ENCODE measurements at regions not wholly inside any gene's neighbourhood (a gene's known extent, or its start where the extent isn't known, plus 50 kb on each side); places are given as distances from the start of the nearest gene placed in this dataset.
"Not testable (repeated sequence)": the region's sequence is repeated elsewhere in the genome, so short reads cannot be mapped to it uniquely, and the experiment has no call there.

DNA sequence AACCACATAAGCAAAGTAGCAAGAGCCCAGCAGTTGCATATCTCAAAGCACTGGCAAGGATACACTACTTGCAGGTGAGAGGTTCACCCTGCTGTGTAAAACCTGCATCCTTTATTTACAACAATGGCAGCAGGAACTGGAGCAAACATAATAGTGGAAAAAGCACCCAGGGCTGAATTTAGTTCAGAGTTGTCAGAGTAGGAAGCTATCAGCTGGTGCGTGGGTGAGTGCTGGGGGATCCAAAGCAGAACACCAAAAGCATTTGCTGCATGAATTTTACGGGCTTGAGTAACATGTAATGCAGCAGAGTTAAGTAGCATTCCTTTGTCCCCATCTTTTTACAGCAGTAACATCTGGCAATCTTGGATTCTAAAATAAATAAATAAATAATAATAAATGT is 73.5 kb upstream of the SRD5A2 start:
- Histone ChIP-seq H3K27me3 (no peaks in the 10 kb centered on the region), H3K4me3 (no peak overlapping the region), H3K4me1 (no peaks in the 10 kb centered on the region), H3K9me3 (no peaks in the 10 kb centered on the region), H3K27ac (no peak overlapping the region), H3K36me3 (no peaks in the 10 kb centered on the region)
- DNase-seq (no peak), ATAC-seq (no peak)
- in situ Hi-C loops (cut with MboI; ENCODE audit: low sequenced_read_pairs in 4 of 4) (no loop called here), intact Hi-C loops (cut with DNase I; ENCODE audit: low total_unique reads) (no loop called here)
- no peak for TF ChIP-seq POLR2A (IDR thresholded peaks at IDR 0.05)
- TF ChIP-seq, protein P1, sequence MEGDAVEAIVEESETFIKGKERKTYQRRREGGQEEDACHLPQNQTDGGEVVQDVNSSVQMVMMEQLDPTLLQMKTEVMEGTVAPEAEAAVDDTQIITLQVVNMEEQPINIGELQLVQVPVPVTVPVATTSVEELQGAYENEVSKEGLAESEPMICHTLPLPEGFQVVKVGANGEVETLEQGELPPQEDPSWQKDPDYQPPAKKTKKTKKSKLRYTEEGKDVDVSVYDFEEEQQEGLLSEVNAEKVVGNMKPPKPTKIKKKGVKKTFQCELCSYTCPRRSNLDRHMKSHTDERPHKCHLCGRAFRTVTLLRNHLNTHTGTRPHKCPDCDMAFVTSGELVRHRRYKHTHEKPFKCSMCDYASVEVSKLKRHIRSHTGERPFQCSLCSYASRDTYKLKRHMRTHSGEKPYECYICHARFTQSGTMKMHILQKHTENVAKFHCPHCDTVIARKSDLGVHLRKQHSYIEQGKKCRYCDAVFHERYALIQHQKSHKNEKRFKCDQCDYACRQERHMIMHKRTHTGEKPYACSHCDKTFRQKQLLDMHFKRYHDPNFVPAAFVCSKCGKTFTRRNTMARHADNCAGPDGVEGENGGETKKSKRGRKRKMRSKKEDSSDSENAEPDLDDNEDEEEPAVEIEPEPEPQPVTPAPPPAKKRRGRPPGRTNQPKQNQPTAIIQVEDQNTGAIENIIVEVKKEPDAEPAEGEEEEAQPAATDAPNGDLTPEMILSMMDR (IDR thresholded peaks at IDR 0.05 in 4 of 5, conservative IDR thresholded peaks at IDR 0.05 in 1 of 5): no peak

DNA sequence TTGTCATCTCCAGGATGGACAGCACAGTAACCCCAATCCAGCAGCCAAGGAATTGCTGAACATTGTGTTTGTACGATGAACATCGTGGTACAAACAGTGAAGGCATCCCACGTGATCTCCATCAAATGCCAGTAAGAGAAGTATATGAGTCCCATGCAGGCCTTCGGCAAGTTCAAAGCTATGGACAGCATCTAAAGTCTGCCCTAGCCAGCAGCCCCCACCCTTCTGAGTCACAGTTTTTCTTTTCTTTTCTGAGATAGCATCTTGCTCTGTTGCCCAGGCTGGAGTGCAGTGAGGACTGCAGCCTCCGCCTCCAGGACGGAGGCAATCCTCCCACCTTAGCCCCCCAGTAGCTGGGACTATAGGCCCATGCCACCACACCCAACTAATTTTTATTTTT is 71.0 kb upstream of the SRD5A2 start:
- ATAC-seq (no peak), DNase-seq (no peak)
- Histone ChIP-seq H3K4me1 (no peaks in the 10 kb centered on the region), H3K36me3 (no peaks in the 10 kb centered on the region), H3K9me3 (no peaks in the 10 kb centered on the region), H3K27me3 (no peaks in the 10 kb centered on the region), H3K4me3 (no peak overlapping the region), H3K27ac (no peak overlapping the region)
- in situ Hi-C loops (cut with MboI; ENCODE audit: low sequenced_read_pairs in 4 of 4) (no loop called here), intact Hi-C loops (cut with DNase I; ENCODE audit: low total_unique reads) (no loop called here)
- TF ChIP-seq, protein P1 (IDR thresholded peaks at IDR 0.05 in 4 of 5, conservative IDR thresholded peaks at IDR 0.05 in 1 of 5): no peak
- TF ChIP-seq POLR2A (IDR thresholded peaks at IDR 0.05): no peak

DNA sequence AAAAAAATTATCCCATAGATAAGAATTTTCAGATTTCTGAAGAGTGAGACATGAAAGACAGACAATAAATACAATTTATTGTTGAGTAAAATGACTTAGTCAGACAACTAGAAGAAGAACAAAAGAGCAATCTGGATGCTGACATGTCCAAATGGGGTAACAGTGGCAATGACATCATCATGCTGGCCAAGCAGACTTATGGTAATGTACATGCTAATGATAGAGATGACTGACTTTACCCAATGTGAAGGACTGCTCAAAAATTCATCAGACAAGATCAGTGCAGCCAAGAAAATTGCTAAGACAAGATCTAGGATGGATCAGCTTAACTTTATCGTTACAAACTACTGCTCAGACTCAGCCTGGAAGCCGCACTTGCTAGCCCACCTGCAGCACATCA is 70.5 kb upstream of the SRD5A2 start:
- Histone ChIP-seq H3K4me3 (no peak overlapping the region), H3K9me3 (no peaks in the 10 kb centered on the region), H3K27me3 (no peaks in the 10 kb centered on the region), H3K4me1 (no peaks in the 10 kb centered on the region), H3K27ac (no peak overlapping the region), H3K36me3 (no peaks in the 10 kb centered on the region)
- ATAC-seq: no peak
- no peak for TF ChIP-seq POLR2A (IDR thresholded peaks at IDR 0.05)
- TF ChIP-seq, protein P1 (IDR thresholded peaks at IDR 0.05 in 4 of 5, conservative IDR thresholded peaks at IDR 0.05 in 1 of 5): no peak
- in situ Hi-C loops (cut with MboI; ENCODE audit: low sequenced_read_pairs in 4 of 4) (no loop called here), intact Hi-C loops (cut with DNase I; ENCODE audit: low total_unique reads) (no loop called here)
- DNase-seq: no peak

DNA sequence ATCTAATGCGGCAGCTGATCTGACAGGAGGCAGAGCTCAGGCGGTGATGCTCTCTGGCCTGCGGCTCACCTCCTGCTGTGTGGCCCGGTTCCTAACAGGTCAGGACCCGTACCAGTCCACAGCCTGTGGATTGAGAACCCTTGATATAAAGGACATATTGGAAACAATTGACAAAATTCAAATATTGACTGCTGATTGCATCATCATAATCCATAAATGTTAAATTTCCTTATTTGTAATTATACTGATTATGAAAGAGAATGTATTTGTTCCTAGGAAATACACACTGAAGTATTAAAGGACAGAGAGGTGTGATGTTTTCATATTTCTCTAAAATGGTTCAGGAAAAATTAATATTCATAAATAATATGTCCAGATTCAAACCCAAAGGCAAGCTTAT is 63.8 kb upstream of the SRD5A2 start:
- TF ChIP-seq POLR2A (IDR thresholded peaks at IDR 0.05): no peak
- TF ChIP-seq, protein P1 (IDR thresholded peaks at IDR 0.05 in 4 of 5, conservative IDR thresholded peaks at IDR 0.05 in 1 of 5): no peak
- Histone ChIP-seq H3K9me3 (no peaks in the 10 kb centered on the region), H3K27ac (no peak overlapping the region), H3K4me3 (no peak overlapping the region), H3K4me1 (no peaks in the 10 kb centered on the region), H3K36me3 (no peaks in the 10 kb centered on the region), H3K27me3 (no peaks in the 10 kb centered on the region)
- ATAC-seq (no peak), DNase-seq (no peak)
- in situ Hi-C loops (cut with MboI; ENCODE audit: low sequenced_read_pairs in 4 of 4): no loop called here
- intact Hi-C loops (cut with DNase I; ENCODE audit: low total_unique reads): no loop called here

DNA sequence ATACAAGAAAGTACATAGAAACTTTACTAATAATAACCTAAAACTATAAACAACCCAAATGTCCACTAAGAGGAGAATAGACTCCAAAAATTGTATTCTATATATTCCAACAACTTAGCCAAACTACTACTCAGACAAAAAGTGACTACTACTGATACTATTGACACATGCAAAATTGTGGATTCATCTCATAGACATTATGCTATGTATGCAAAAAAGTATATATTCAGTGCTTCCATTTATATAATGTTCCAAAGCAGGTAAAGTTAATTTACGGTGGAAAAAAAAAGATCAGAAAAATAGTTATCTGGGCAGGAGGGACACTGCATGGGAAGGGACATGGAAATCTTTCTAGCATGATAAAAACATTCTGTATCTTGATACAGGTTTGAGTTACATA is 62.0 kb upstream of the SRD5A2 start:
- Histone ChIP-seq H3K4me3 (no peak overlapping the region), H3K27ac (no peak overlapping the region), H3K4me1 (no peaks in the 10 kb centered on the region), H3K36me3 (no peaks in the 10 kb centered on the region), H3K9me3 (no peaks in the 10 kb centered on the region), H3K27me3 (no peaks in the 10 kb centered on the region)
- TF ChIP-seq, protein P1 (IDR thresholded peaks at IDR 0.05 in 4 of 5, conservative IDR thresholded peaks at IDR 0.05 in 1 of 5): no peak
- no peak for TF ChIP-seq POLR2A (IDR thresholded peaks at IDR 0.05)
- no peak for DNase-seq
- in situ Hi-C loops (cut with MboI; ENCODE audit: low sequenced_read_pairs in 4 of 4) (no loop called here), intact Hi-C loops (cut with DNase I; ENCODE audit: low total_unique reads) (no loop called here)
- no peak for ATAC-seq

DNA sequence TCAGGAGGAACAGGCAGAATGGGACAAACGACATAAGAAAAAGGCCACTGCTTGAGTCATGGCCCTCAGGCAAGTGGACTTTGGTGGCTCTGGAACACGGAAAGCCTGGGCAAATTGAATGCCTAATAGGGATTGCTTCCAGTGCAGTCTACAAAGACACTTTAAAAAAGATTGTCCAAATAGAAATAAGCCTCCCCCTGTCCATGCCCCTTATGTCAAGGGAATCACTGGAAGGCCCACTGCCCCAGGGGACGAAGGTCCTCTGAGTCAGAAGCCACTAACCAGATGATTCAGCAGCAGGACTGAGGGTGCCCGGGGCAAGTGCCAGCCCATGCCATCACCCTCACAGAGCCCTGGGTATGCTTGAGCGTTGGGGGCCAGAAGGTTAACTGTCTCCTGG is 51.5 kb upstream of the SRD5A2 start:
- in situ Hi-C loops (cut with MboI; ENCODE audit: low sequenced_read_pairs in 4 of 4); H3K36me3 ChIP-seq; H3K4me1 ChIP-seq; DNase-seq; ATAC-seq; H3K9me3 ChIP-seq; H3K4me3 ChIP-seq; H3K27me3 ChIP-seq; H3K27ac ChIP-seq; intact Hi-C loops (cut with DNase I; ENCODE audit: low total_unique reads): not testable (repeated sequence)
